GM12874 (cell line): ENCODE measurements at regions not wholly inside any gene's neighbourhood (a gene's known extent, or its start where the extent isn't known, plus 50 kb on each side); places are given as distances from the start of the nearest gene placed in this dataset.

Experiments
- CTCF ChIP-seq: IDR thresholded peaks from 2 replicates; pipeline ENCODE4 v1.5.1; 2011; ENCODE audit warnings: low read depth, mild to moderate bottlenecking, control low read depth, low read length, moderate library complexity; ENCODE audit not compliant: insufficient read depth

GRCh38 chr4:188619456-188620149 is 480.4 kb downstream of the TRIML1 start:
- no peak for TF ChIP-seq CTCF

- TF ChIP-seq CTCF: no peak
Measured at GRCh38 chr4:188620608-188621007, 481.4 kb downstream of the TRIML1 start.

- TF ChIP-seq CTCF: no peak
Measured at GRCh38 chr4:188623314-188623854, 484.1 kb downstream of the TRIML1 start.

- TF ChIP-seq CTCF: no peak
Measured at GRCh38 chr4:188624370-188624769, 485.1 kb downstream of the TRIML1 start.

GRCh38 chr4:188627892-188628291 is 488.7 kb downstream of the TRIML1 start:
- TF ChIP-seq CTCF: no peak

- no peak for TF ChIP-seq CTCF
Measured at GRCh38 chr4:188639479-188640100, 500.3 kb downstream of the TRIML1 start.

- no peak for TF ChIP-seq CTCF
Measured at GRCh38 chr4:188647820-188648370, 508.7 kb downstream of the TRIML1 start.
